HG02610 (cell line): ENCODE measurements at regions not wholly inside any gene's neighbourhood (a gene's known extent, or its start where the extent isn't known, plus 50 kb on each side); places are given as distances from the start of the nearest gene placed in this dataset.

Experiments
- ATAC-seq: cut with Tn5 transposase; IDR thresholded peaks from one replicate; pipeline ENCODE4 v1.9.1; 2021; ENCODE audit warnings: mild to moderate bottlenecking, moderate library complexity; ENCODE audit not compliant: unreplicated experiment

- ATAC-seq = no peak
Observed at GRCh38 chr16:73237601-73238000, 189.7 kb upstream of the ZFHX3 start.

GRCh38 chr16:73234496-73234895, 186.6 kb upstream of the ZFHX3 start:
- ATAC-seq = no peak

- no peak for ATAC-seq
Observed at GRCh38 chr16:73233846-73234424, 186.0 kb upstream of the ZFHX3 start.

- no peak for ATAC-seq
Observed at GRCh38 chr16:73233329-73233765, 185.4 kb upstream of the ZFHX3 start.

GRCh38 chr16:73232555-73233328, 184.8 kb upstream of the ZFHX3 start:
- no peak for ATAC-seq

- no peak for ATAC-seq
Observed at GRCh38 chr16:73231944-73232554, 184.1 kb upstream of the ZFHX3 start.

- no peak for ATAC-seq
Observed at GRCh38 chr16:73231379-73231778, 183.5 kb upstream of the ZFHX3 start.

- ATAC-seq = no peak
Observed at GRCh38 chr16:73230651-73231050, 182.7 kb upstream of the ZFHX3 start.

- ATAC-seq = no peak
Observed at GRCh38 chr16:73228649-73229048, 180.7 kb upstream of the ZFHX3 start.

GRCh38 chr16:73226675-73227074, 178.7 kb upstream of the ZFHX3 start:
- no peak for ATAC-seq

- no peak for ATAC-seq
Observed at GRCh38 chr16:73225983-73226382, 178.1 kb upstream of the ZFHX3 start.

GRCh38 chr16:73220836-73221235, 172.9 kb upstream of the ZFHX3 start:
- no peak for ATAC-seq

- no peak for ATAC-seq
Observed at GRCh38 chr16:73219176-73219575, 171.2 kb upstream of the ZFHX3 start.

- ATAC-seq = no peak
Observed at GRCh38 chr16:73217654-73218053, 169.7 kb upstream of the ZFHX3 start.

- ATAC-seq = no peak
Observed at GRCh38 chr16:73216932-73217331, 169.0 kb upstream of the ZFHX3 start.

- no peak for ATAC-seq
Observed at GRCh38 chr16:73215678-73216377, 167.9 kb upstream of the ZFHX3 start.

- no peak for ATAC-seq
Observed at GRCh38 chr16:73214825-73215677, 167.1 kb upstream of the ZFHX3 start.

GRCh38 chr16:73213732-73214455, 166.0 kb upstream of the ZFHX3 start:
- ATAC-seq = no peak

GRCh38 chr16:73212431-73212830, 164.5 kb upstream of the ZFHX3 start:
- ATAC-seq = no peak

- ATAC-seq = no peak
Observed at GRCh38 chr16:73210686-73211085, 162.8 kb upstream of the ZFHX3 start.
